CD4-positive, alpha-beta memory T cell (primary cell): ENCODE measurements at regions not wholly inside any gene's neighbourhood (a gene's known extent, or its start where the extent isn't known, plus 50 kb on each side); places are given as distances from the start of the nearest gene placed in this dataset.
"Not testable (repeated sequence)": the region's sequence is repeated elsewhere in the genome, so short reads cannot be mapped to it uniquely, and the experiment has no call there.

Experiments used
- CTCF ChIA-PET: fragments of 350-600 bp; sonication (Branson Sonifier 250); formaldehyde crosslinking; loops from one replicate; lab custom pipeline; 2021; ENCODE audit warnings: inconsistent platforms; ENCODE audit not compliant: partially characterized antibody; lab: Charles Lee
- POLR2A ChIA-PET: fragments of 350-600 bp; sonication (Branson Sonifier 250); formaldehyde crosslinking; loops from one replicate; lab custom pipeline; 2021; ENCODE audit not compliant: partially characterized antibody; lab: Charles Lee
- DNase-seq, 5 donors: peaks; one replicate each; pipeline versions ENCODE4 v3.0.0 to v3.0.0-alpha.2; 2020 to 2022; ENCODE audit warnings: mixed read lengths in 1 of 5
- H3K27ac ChIP-seq: one replicate; pipeline ENCODE4 v1.7.0; 2013; ENCODE audit warnings: low read depth, low read length
- H3K27me3 ChIP-seq: 2 replicates; pipeline ENCODE4 v1.7.0; 2013; ENCODE audit warnings: mild to moderate bottlenecking, low read length, moderate library complexity; ENCODE audit not compliant: insufficient read depth
- H3K36me3 ChIP-seq: 2 replicates; pipeline ENCODE4 v1.7.0; 2013; ENCODE audit warnings: mild to moderate bottlenecking, low read length, moderate library complexity; ENCODE audit not compliant: insufficient read depth
- H3K4me1 ChIP-seq: 2 replicates; pipeline ENCODE4 v1.7.0; 2013; ENCODE audit warnings: mild to moderate bottlenecking, low read length, moderate library complexity; ENCODE audit not compliant: insufficient read depth
- H3K4me3 ChIP-seq, 2 donors: one replicate each; pipeline ENCODE4 v1.7.0; 2013; ENCODE audit warnings: low read length in 2 of 2, mild to moderate bottlenecking in 1 of 2
- H3K9me3 ChIP-seq, 2 donors: one replicate each; pipeline ENCODE4 v1.7.0; 2013; ENCODE audit warnings: low read length in 2 of 2, control low read depth in 1 of 2; ENCODE audit not compliant: control insufficient read depth in 1 of 2
- H3K27ac Mint-ChIP-seq, 7 donors: one replicate each; pipeline ENCODE4 v1.8.0; 2020 to 2021; ENCODE audit warnings: mixed read lengths in 7 of 7, mild to moderate bottlenecking in 6 of 7, inconsistent platforms in 3 of 7, moderate library complexity in 3 of 7
- H3K27me3 Mint-ChIP-seq, 2 donors: one replicate each; pipeline ENCODE4 v1.8.0; 2020 to 2021; ENCODE audit warnings: mixed read lengths in 2 of 2
- H3K36me3 Mint-ChIP-seq, 2 donors: one replicate each; pipeline ENCODE4 v1.8.0; 2020 to 2021; ENCODE audit warnings: mixed read lengths in 2 of 2, inconsistent platforms in 1 of 2, mild to moderate bottlenecking in 1 of 2
- H3K4me1 Mint-ChIP-seq, 4 donors: one replicate each; pipeline ENCODE4 v1.8.0; 2020 to 2021; ENCODE audit warnings: mixed read lengths in 4 of 4, mild to moderate bottlenecking in 1 of 4
- H3K4me3 Mint-ChIP-seq, 8 donors: one replicate each; pipeline ENCODE4 v1.8.0; 2020 to 2021; ENCODE audit warnings: mixed read lengths in 8 of 8, mild to moderate bottlenecking in 7 of 8, moderate library complexity in 6 of 8, inconsistent platforms in 3 of 8
- H3K9me3 Mint-ChIP-seq, 8 donors: one replicate each; pipeline ENCODE4 v1.8.0; 2020 to 2021; ENCODE audit warnings: mixed read lengths in 8 of 8, mild to moderate bottlenecking in 5 of 8, inconsistent platforms in 3 of 8, moderate library complexity in 1 of 8
- intact Hi-C: fragments of 100-400 bp; cut with micrococcal nuclease; formaldehyde crosslinking; loops from one replicate; pipeline ENCODE4 v1.15.1; 2023

- H3K9me3 ChIP-seq, H3K27me3 Mint-ChIP-seq, H3K27me3 ChIP-seq, H3K4me1 Mint-ChIP-seq, H3K4me3 Mint-ChIP-seq, H3K36me3 Mint-ChIP-seq, POLR2A ChIA-PET, CTCF ChIA-PET, DNase-seq, H3K4me1 ChIP-seq, H3K27ac ChIP-seq, H3K4me3 ChIP-seq, intact Hi-C loops, H3K36me3 ChIP-seq, H3K27ac Mint-ChIP-seq, H3K9me3 Mint-ChIP-seq: not testable (repeated sequence)
These were observed 249.2 kb upstream of the USP15 start for GRCh38 chr12:62010973-62011372.

DNA sequence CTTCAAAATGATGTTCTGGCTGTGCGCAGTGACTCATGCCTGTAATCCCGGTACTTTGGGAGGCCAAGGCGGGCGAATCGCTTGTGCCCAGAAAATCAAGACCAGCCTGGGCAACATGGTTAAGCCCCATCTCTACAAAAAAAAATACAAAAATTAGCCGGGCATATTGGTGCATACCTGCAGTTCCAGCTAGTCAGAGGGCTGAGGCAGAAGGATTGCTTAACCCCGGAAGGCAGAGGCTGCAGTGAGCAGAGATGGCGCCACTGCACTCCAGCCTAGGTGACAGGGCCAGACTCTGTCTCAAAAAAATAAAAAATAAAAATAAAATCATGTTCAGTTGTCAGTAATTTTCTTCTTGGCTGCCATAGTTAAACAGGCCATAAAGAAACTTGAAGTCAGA is 245.9 kb upstream of the USP15 start:
- H3K27ac Mint-ChIP-seq, result no peak overlapping the region
- intact Hi-C loops, result no loop called here
- Histone ChIP-seq H3K27me3 (no peaks in the 10 kb centered on the region), H3K36me3 (no peaks in the 10 kb centered on the region), H3K4me1 (no peaks in the 10 kb centered on the region), H3K27ac (no peak overlapping the region), H3K9me3 (no peaks in the 10 kb centered on the region), H3K4me3 (no peak overlapping the region)
- no peaks in the 10 kb centered on the region for H3K27me3 Mint-ChIP-seq
- no peak for DNase-seq
- ChIA-PET POLR2A (no interaction called here), CTCF (no interaction called here)
- H3K4me3 Mint-ChIP-seq, result no peak overlapping the region
- H3K36me3 Mint-ChIP-seq, result peaks cover 0 to 3% of the 10 kb centered on the region in 2 donors
- H3K9me3 Mint-ChIP-seq, result peaks cover 0 to 5% (median 0%) of the 10 kb centered on the region in 8 donors
- H3K4me1 Mint-ChIP-seq, result no peaks in the 10 kb centered on the region

DNA sequence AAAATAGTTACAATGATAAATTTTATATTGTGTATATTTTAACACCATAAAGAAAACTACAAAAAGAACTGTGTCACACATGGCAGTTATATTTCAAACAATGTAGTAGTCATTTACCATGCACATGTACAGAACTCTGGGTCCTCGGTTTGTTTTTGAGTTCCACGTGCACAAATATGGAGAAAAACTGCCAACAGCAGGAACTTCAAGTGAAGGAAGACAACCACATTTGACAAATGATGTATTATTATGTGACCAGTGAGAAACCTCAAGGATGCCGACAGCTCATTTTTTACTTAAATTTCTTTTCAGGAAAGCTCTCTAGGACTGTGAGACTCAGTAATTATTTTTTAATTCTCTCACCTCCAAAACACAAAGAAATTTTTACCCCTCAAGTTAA is 244.2 kb upstream of the USP15 start:
- DNase-seq, result no peak
- Histone ChIP-seq H3K36me3 (no peaks in the 10 kb centered on the region), H3K27me3 (no peaks in the 10 kb centered on the region), H3K27ac (no peak overlapping the region), H3K9me3 (no peaks in the 10 kb centered on the region), H3K4me3 (no peak overlapping the region), H3K4me1 (no peaks in the 10 kb centered on the region)
- CTCF ChIA-PET, result no interaction called here
- Mint-ChIP-seq H3K36me3 (no peaks in the 10 kb centered on the region), H3K9me3 (peaks cover 0 to 5% (median 0%) of the 10 kb centered on the region in 8 donors), H3K4me3 (no peak overlapping the region), H3K27me3 (no peaks in the 10 kb centered on the region), H3K4me1 (no peaks in the 10 kb centered on the region), H3K27ac (no peak overlapping the region)
- intact Hi-C loops, result no loop called here
- POLR2A ChIA-PET, result interaction anchor here (0.6 kb wide), 1 partner anchor 73 kb away, joined by 5 read pairs; no protein-coding TSS in a partner anchor

DNA sequence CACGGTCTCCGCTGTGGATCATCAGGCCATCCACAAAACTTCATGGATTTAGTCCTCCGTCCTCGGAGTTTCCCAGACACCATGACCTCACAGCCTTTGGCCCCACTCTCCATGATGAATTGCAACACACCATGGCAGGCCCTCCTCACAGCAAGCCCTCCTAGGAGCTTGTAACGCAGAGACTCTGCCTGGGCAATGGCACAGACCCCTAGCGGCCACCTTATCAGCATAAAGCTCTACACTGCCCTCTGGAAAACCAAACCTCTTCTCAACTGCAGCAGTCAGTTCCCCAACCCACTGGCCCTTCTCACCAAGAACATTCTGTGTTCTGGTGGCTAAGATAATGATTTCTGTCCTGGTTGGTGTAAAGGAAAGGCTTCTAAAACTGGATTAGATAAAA is 238.4 kb upstream of the USP15 start:
- Histone ChIP-seq H3K27me3 (no peaks in the 10 kb centered on the region), H3K4me3 (no peak overlapping the region), H3K4me1 (no peaks in the 10 kb centered on the region), H3K36me3 (no peaks in the 10 kb centered on the region), H3K9me3 (no peaks in the 10 kb centered on the region), H3K27ac (no peak overlapping the region)
- Mint-ChIP-seq H3K4me3 (no peak overlapping the region), H3K27ac (no peak overlapping the region), H3K27me3 (no peaks in the 10 kb centered on the region), H3K36me3 (no peaks in the 10 kb centered on the region), H3K9me3 (peaks cover 0 to 14% (median 0%) of the 10 kb centered on the region in 8 donors), H3K4me1 (no peaks in the 10 kb centered on the region)
- DNase-seq, result no peak
- ChIA-PET POLR2A (no interaction called here), CTCF (no interaction called here)
- intact Hi-C loops, result no loop called here

DNA sequence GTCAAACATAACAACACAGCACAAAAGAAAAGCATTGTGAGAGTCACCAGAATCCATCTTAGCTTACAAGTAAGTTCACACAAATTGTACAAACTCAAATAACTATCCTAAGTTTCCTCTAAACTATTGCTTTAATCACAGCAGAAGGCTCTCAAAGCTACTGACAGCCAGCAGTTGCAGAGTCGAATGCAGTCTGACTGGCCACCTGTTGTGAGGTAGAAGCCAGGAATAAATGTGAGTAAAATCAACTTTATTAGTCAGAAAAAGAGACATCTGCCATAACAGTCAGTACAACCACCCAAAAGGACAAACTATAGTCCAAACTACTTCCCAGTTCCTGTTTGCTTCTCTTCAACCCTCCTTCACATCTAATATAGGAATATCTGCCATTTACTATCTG is 231.7 kb upstream of the USP15 start:
- Histone ChIP-seq H3K27ac (no peak overlapping the region), H3K36me3 (no peaks in the 10 kb centered on the region), H3K27me3 (no peaks in the 10 kb centered on the region), H3K4me3 (no peak overlapping the region), H3K9me3 (no peaks in the 10 kb centered on the region), H3K4me1 (no peaks in the 10 kb centered on the region)
- intact Hi-C loops, result no loop called here
- H3K27ac Mint-ChIP-seq, result no peak overlapping the region
- H3K4me3 Mint-ChIP-seq, result peak overlapping the region in 1 of 8 donors; percentile 9
- no peaks in the 10 kb centered on the region for H3K36me3 Mint-ChIP-seq
- H3K9me3 Mint-ChIP-seq, result peaks cover 0 to 7% (median 0%) of the 10 kb centered on the region in 8 donors
- ChIA-PET POLR2A (no interaction called here), CTCF (no interaction called here)
- no peaks in the 10 kb centered on the region for H3K27me3 Mint-ChIP-seq
- H3K4me1 Mint-ChIP-seq, result no peaks in the 10 kb centered on the region
- no peak for DNase-seq

DNA sequence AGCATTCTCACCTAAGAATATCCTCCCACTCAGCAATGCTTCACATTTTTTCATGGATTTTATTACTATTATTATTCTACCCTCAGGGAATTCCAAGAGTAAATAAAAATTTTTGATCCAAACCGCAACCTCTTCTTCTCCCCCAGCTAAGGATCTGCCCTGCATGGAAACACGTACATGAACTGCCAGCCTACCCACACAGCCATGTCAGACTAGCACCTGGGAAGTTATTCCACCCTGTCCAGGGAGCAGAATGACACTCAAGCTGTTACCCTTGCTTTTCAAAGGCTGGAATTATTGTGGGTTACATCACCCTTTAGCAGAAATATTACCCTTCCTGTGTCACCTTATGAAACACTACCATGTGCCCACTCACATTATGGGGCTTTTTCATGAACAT is 227.3 kb upstream of the USP15 start:
- Mint-ChIP-seq H3K9me3 (peaks cover 0 to 8% (median 0%) of the 10 kb centered on the region in 8 donors), H3K36me3 (no peaks in the 10 kb centered on the region), H3K27ac (no peak overlapping the region), H3K4me3 (no peak overlapping the region), H3K27me3 (no peaks in the 10 kb centered on the region), H3K4me1 (no peaks in the 10 kb centered on the region)
- no peaks in the 10 kb centered on the region for H3K36me3 ChIP-seq
- intact Hi-C loops, result no loop called here
- ChIA-PET POLR2A (no interaction called here), CTCF (no interaction called here)
- no peak for DNase-seq
- H3K4me1 ChIP-seq, result no peaks in the 10 kb centered on the region
- H3K27ac ChIP-seq, result no peak overlapping the region
- H3K27me3 ChIP-seq, result no peaks in the 10 kb centered on the region
- no peaks in the 10 kb centered on the region for H3K9me3 ChIP-seq
- H3K4me3 ChIP-seq, result no peak overlapping the region

- Mint-ChIP-seq H3K9me3 (peaks cover 0 to 5% (median 4%) of the 10 kb centered on the region in 8 donors), H3K4me1 (no peaks in the 10 kb centered on the region), H3K4me3 (no peak overlapping the region), H3K27ac (no peak overlapping the region), H3K36me3 (no peaks in the 10 kb centered on the region), H3K27me3 (no peaks in the 10 kb centered on the region)
- Histone ChIP-seq H3K27me3 (no peaks in the 10 kb centered on the region), H3K4me3 (no peak overlapping the region), H3K4me1 (no peaks in the 10 kb centered on the region), H3K9me3 (no peaks in the 10 kb centered on the region), H3K36me3 (no peaks in the 10 kb centered on the region), H3K27ac (no peak overlapping the region)
- DNase-seq, result peak in 1 of 5 donors; percentile 23
- intact Hi-C loops, result no loop called here
- CTCF ChIA-PET, result no interaction called here
- POLR2A ChIA-PET, result no interaction called here
These were observed 215.6 kb upstream of the USP15 start for GRCh38 chr12:62044450-62045135.
